SK-N-SH (cell line): ENCODE measurements at regions not wholly inside any gene's neighbourhood (a gene's known extent, or its start where the extent isn't known, plus 50 kb on each side); places are given as distances from the start of the nearest gene placed in this dataset.

Experiments used
- CHD2 ChIP-seq: fragments of 150-350 bp; IDR thresholded peaks from 2 replicates; pipeline ENCODE4 v1.6.1; 2018; ENCODE audit warnings: low read length; ENCODE audit not compliant: partially characterized antibody
- CTCF ChIP-seq: fragments of 200-600 bp; sonication (generic); IDR thresholded peaks from 2 replicates; pipeline ENCODE4 v1.6.1; 2017; ENCODE audit warnings: antibody characterized with exemption, mild to moderate bottlenecking, moderate library complexity
- EZH2phosphoT487 ChIP-seq: fragments of 200-600 bp; sonication (generic); IDR thresholded peaks from 2 replicates; pipeline ENCODE4 v1.6.1; 2017; ENCODE audit warnings: low read depth, mixed run types, mild to moderate bottlenecking, antibody characterized with exemption, moderate library complexity, borderline replicate concordance
- PBX3 ChIP-seq: IDR thresholded peaks from 2 replicates; pipeline ENCODE4; 2012
- SMC3 ChIP-seq: IDR thresholded peaks from 2 replicates; pipeline ENCODE4 v1.6.1; 2012; ENCODE audit warnings: low read depth, low read length, improper control_type of control experiment
- TAF1 ChIP-seq: IDR thresholded peaks from 2 replicates; pipeline ENCODE4 v1.6.1; 2012; ENCODE audit warnings: low read depth, mild to moderate bottlenecking, low read length, moderate library complexity, borderline replicate concordance
- YY1 ChIP-seq: IDR thresholded peaks from 2 replicates; pipeline ENCODE4 v1.4.0; 2012; ENCODE audit warnings: low read depth, mild to moderate bottlenecking
- TF ChIP-seq, protein P1 (sequence below): IDR thresholded peaks from 2 replicates; pipeline ENCODE4 v1.4.0; 2012; ENCODE audit warnings: low read depth

DNA sequence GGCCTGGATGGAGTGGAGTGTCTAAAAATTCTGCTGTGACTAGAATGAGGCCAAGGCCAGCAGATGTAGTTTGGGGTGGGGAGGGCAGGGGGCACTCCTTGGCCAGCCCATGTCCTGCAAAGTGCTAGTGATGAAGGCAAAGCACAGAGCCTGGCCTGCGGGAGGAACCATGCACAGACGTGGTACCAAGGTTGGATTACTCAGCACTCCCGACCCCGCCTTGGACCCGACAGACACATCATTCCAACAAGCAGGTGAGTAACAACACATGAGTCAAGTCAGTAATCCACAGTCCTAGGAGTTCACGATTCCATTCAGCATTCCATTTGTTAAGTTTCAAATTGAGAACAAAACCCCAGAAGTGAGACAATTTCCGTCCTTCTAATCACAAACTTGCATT is 317.3 kb downstream of the TCERG1L start:
- TF ChIP-seq CTCF: no peak
- no peak for TF ChIP-seq TAF1
- TF ChIP-seq, protein P1, sequence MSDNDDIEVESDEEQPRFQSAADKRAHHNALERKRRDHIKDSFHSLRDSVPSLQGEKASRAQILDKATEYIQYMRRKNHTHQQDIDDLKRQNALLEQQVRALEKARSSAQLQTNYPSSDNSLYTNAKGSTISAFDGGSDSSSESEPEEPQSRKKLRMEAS: no peak
- TF ChIP-seq CHD2: no peak
- TF ChIP-seq PBX3: no peak
- TF ChIP-seq EZH2phosphoT487: no peak
- TF ChIP-seq SMC3: no peak
- TF ChIP-seq YY1: no peak
